ENCODE measurements at regions not wholly inside any gene's neighbourhood (a gene's known extent, or its start where the extent isn't known, plus 50 kb on each side); places are given as distances from the start of the nearest gene placed in this dataset.

GRCh38 chr16:79656553-79657115 is 56.1 kb upstream of the MAF start:
- no peak overlapping the region for H3K27ac ChIP-seq (ENCODE audit: low read length)
- no peak overlapping the region for H3K4me3 ChIP-seq (ENCODE audit: low read depth in 1 of 2, low read length in 2 of 2)
- H3K9me3 ChIP-seq (ENCODE audit: control insufficient read depth in 1 of 2, low read length in 2 of 2) = no peaks in the 10 kb centered on the region
- H3K36me3 ChIP-seq (ENCODE audit: control insufficient read depth in 1 of 2, insufficient read depth in 2 of 2, low read length in 2 of 2) = no peaks in the 10 kb centered on the region
- H3K4me1 ChIP-seq (ENCODE audit: control insufficient read depth in 1 of 2, insufficient read depth in 2 of 2, low read length in 2 of 2) = peaks cover 0 to 8% of the 10 kb centered on the region in 2 donors
- no peaks in the 10 kb centered on the region for H3K27me3 ChIP-seq (ENCODE audit: low read depth, low read length)

GRCh38 chr16:79653373-79653891 is 52.9 kb upstream of the MAF start:
- no peaks in the 10 kb centered on the region for H3K36me3 ChIP-seq (ENCODE audit: control insufficient read depth in 1 of 2, insufficient read depth in 2 of 2, low read length in 2 of 2)
- no peak overlapping the region for H3K27ac ChIP-seq (ENCODE audit: low read length)
- H3K27me3 ChIP-seq (ENCODE audit: low read depth, low read length) = no peaks in the 10 kb centered on the region
- H3K9me3 ChIP-seq (ENCODE audit: control insufficient read depth in 1 of 2, low read length in 2 of 2) = no peaks in the 10 kb centered on the region
- H3K4me3 ChIP-seq (ENCODE audit: low read depth in 1 of 2, low read length in 2 of 2) = no peak overlapping the region
- peaks cover 0 to 11% of the 10 kb centered on the region in 2 donors for H3K4me1 ChIP-seq (ENCODE audit: control insufficient read depth in 1 of 2, insufficient read depth in 2 of 2, low read length in 2 of 2)

GRCh38 chr16:79651363-79651762 is 50.8 kb upstream of the MAF start:
- H3K27ac ChIP-seq (ENCODE audit: low read length) = no peak overlapping the region

More at GRCh38 chr16:79651363-79651762, 50.8 kb upstream of the MAF start:
- Histone ChIP-seq H3K4me3 (ENCODE audit: low read depth in 1 of 2, low read length in 2 of 2) (no peak overlapping the region), H3K9me3 (ENCODE audit: control insufficient read depth in 1 of 2, low read length in 2 of 2) (no peaks in the 10 kb centered on the region), H3K36me3 (ENCODE audit: control insufficient read depth in 1 of 2, insufficient read depth in 2 of 2, low read length in 2 of 2) (no peaks in the 10 kb centered on the region), H3K27me3 (ENCODE audit: low read depth, low read length) (no peaks in the 10 kb centered on the region), H3K4me1 (ENCODE audit: control insufficient read depth in 1 of 2, insufficient read depth in 2 of 2, low read length in 2 of 2) (peaks cover 0 to 11% of the 10 kb centered on the region in 2 donors)

All from muscle layer of duodenum (tissue), 2 donors.